Astrocyte (in vitro differentiated cells and primary cell): ENCODE measurements at regions not wholly inside any gene's neighbourhood (a gene's known extent, or its start where the extent isn't known, plus 50 kb on each side); places are given as distances from the start of the nearest gene placed in this dataset.

Experiments
- EZH2 ChIP-seq: IDR thresholded peaks from 2 replicates; pipeline ENCODE4 v1.6.1; 2012; ENCODE audit warnings: mild to moderate bottlenecking, low read length, inconsistent platforms; ENCODE audit not compliant: insufficient read depth
- TF ChIP-seq, protein P1 (sequence below): IDR thresholded peaks from 2 replicates; pipeline ENCODE4 v1.5.1; 2011; ENCODE audit warnings: low read depth, mild to moderate bottlenecking, inconsistent platforms, low read length, moderate library complexity; ENCODE audit not compliant: insufficient read depth

DNA sequence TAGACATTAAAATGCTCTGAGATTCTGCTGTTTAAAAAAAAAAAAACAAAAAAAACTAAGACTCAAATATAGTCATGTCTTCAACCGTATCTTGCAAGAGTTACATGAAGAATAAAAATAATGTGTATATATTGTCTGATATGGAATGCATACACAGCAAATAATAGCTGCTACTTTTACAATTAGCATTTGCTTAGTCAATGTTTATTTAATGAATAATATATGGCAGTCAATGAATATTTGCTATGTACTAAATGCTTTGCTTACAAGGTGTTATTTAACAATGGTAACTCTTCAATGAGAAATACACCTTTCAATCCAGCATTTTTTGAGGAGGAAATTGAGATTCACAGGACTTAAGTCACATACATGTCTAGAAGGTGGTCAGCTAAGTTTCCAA, 718.8 kb upstream of the SOX9 start:
- TF ChIP-seq, protein P1, sequence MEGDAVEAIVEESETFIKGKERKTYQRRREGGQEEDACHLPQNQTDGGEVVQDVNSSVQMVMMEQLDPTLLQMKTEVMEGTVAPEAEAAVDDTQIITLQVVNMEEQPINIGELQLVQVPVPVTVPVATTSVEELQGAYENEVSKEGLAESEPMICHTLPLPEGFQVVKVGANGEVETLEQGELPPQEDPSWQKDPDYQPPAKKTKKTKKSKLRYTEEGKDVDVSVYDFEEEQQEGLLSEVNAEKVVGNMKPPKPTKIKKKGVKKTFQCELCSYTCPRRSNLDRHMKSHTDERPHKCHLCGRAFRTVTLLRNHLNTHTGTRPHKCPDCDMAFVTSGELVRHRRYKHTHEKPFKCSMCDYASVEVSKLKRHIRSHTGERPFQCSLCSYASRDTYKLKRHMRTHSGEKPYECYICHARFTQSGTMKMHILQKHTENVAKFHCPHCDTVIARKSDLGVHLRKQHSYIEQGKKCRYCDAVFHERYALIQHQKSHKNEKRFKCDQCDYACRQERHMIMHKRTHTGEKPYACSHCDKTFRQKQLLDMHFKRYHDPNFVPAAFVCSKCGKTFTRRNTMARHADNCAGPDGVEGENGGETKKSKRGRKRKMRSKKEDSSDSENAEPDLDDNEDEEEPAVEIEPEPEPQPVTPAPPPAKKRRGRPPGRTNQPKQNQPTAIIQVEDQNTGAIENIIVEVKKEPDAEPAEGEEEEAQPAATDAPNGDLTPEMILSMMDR = no peak
- no peak for TF ChIP-seq EZH2
